Activated T-helper 2 cell treated with anti-CD3 and anti-CD28 coated beads, Interferon-gamma antibody, Interleukin-2, Interleukin-4, amounts not matched to agents 10 μg/mL and 5 μg/mL and 100 μg/mL, durations not matched to agents 14 hours and 24 hours and 36 hours (primary cell): ENCODE measurements at regions not wholly inside any gene's neighbourhood (a gene's known extent, or its start where the extent isn't known, plus 50 kb on each side); places are given as distances from the start of the nearest gene placed in this dataset.

Experiments
- DNase-seq: peaks from one replicate; pipeline ENCODE4 v3.0.0; 2021; ENCODE audit warnings: low spot score
- H3K27ac Mint-ChIP-seq: one replicate; pipeline ENCODE4 v1.8.0; 2021; ENCODE audit warnings: mixed read lengths
- H3K27me3 Mint-ChIP-seq: one replicate; pipeline ENCODE4 v1.8.0; 2021; ENCODE audit warnings: low read depth, mixed read lengths
- H3K36me3 Mint-ChIP-seq: one replicate; pipeline ENCODE4 v1.8.0; 2021; ENCODE audit warnings: low read depth, mixed read lengths
- H3K4me1 Mint-ChIP-seq: one replicate; pipeline ENCODE4 v1.8.0; 2021; ENCODE audit warnings: low read depth, mixed read lengths
- H3K4me3 Mint-ChIP-seq: one replicate; pipeline ENCODE4 v1.8.0; 2021; ENCODE audit warnings: low read depth, mild to moderate bottlenecking, moderate library complexity, mixed read lengths
- H3K9me3 Mint-ChIP-seq: one replicate; pipeline ENCODE4 v1.8.0; 2021; ENCODE audit warnings: mixed read lengths
- intact Hi-C: fragments of 100-400 bp; cut with micrococcal nuclease; formaldehyde crosslinking; loops from one replicate; pipeline ENCODE4 v1.15.1; 2023

DNA sequence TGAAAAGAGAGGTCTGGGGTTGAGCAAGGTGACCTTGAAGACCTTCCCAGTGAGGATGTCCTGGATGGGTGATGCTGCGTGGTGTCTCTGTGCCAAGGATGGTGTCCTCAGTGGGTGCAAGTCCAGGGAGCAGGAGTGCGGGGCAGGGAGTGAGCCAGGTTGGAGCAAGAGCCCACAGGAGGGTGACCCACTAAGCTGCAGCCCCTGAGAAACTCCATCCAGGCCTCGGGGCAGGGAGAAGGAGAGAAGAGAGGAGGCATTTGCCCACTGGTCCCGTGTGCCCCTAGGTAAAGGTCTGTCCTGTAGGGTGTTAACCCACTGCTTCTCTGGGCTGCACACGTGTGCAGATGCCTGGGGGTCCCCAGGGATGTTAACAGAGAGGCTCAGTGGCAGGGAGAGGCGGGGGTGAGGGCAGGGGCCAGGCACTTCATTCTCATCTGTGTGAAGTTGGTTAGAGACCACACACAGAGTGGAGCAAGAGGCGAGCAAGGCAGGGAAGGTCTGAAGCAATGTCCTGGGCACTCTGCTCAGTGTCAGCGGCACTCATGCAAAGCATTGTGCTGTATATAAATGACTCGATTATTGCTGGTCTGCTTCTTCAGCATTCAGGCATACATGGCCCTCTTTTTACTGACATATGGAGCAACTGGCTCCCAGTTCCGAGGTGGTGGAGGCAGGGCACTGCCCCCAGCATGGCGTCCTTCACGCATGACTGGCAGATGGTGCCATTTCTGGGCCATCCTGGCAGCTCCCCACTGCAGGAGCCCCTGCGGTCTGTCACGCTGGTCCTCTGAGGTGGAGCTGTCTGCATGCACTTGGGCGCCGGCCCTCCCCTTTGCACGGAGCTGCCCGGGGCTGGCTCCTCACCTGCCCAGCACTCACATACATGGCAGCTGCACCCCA lies 117.2 kb upstream of the HS6ST1 start:
- Mint-ChIP-seq H3K36me3 (no peaks in the 10 kb centered on the region), H3K9me3 (no peaks in the 10 kb centered on the region), H3K4me3 (no peak overlapping the region), H3K4me1 (peaks cover 14% of the 10 kb centered on the region), H3K27ac (no peak overlapping the region), H3K27me3 (peaks cover 28% of the 10 kb centered on the region)
- DNase-seq = no peak
- intact Hi-C loops = no loop called here

DNA sequence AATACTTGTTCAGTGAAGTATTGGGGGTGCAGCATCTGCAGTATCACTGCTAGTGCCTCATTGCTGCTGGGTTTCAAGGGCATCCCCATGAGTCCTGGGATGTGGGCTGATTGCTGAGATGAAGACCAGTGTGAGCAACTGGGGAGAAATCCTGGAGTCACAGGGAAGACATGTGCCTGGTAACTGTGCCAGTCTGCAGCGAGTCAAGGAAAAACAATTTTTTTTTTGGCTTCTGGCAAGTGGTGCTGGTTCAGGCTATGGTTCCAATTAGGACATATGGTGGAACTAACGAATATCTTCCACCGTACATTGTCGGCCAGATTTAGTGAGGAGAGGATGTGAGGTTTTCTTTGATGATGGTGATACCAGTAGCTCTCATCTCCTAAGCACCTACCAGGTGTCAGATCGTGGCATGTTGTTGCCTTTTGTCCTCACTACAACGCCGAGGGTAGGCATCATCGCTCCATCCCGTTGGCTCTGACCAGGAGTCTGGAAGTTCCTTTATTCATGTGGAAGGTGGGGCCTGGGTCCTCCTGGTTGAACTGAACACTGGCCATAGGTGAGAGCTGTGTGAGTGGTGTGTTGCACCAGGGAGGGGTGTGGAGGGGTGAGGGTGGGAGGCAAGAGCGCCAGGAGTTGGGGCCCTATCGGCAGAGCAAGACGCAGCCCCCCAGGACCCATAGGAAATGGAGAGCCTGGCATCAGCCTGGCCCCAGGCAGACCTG lies 118.0 kb upstream of the HS6ST1 start:
- no peak overlapping the region for H3K27ac Mint-ChIP-seq
- peaks cover 14% of the 10 kb centered on the region for H3K4me1 Mint-ChIP-seq
- DNase-seq = no peak
- H3K4me3 Mint-ChIP-seq = no peak overlapping the region
- H3K36me3 Mint-ChIP-seq = no peaks in the 10 kb centered on the region
- peaks cover 22% of the 10 kb centered on the region for H3K27me3 Mint-ChIP-seq
- no peaks in the 10 kb centered on the region for H3K9me3 Mint-ChIP-seq
- intact Hi-C loops = no loop called here

DNA sequence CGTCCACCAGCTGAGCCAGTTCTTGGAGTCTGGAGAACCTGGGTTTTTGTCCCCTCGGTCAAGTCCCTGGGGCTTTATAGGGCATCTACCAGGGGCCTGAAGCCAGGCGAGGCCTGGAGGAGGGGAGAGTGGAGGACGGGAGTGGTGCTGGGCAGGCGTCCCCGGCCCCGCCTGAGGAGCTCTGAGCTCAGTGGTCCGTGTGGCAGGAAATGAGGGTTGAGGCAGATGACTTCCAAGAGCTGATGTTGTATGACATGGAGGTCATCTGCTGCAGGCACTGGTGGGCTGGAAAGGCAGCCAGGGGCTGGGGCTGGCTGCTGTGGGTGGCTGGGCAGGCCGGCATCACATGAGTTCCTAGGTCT lies 118.5 kb upstream of the HS6ST1 start:
- Mint-ChIP-seq H3K36me3 (no peaks in the 10 kb centered on the region), H3K4me3 (no peak overlapping the region), H3K27ac (no peak overlapping the region), H3K4me1 (peaks cover 14% of the 10 kb centered on the region), H3K27me3 (peaks cover 18% of the 10 kb centered on the region), H3K9me3 (no peaks in the 10 kb centered on the region)
- no peak for DNase-seq
- intact Hi-C loops = no loop called here

DNA sequence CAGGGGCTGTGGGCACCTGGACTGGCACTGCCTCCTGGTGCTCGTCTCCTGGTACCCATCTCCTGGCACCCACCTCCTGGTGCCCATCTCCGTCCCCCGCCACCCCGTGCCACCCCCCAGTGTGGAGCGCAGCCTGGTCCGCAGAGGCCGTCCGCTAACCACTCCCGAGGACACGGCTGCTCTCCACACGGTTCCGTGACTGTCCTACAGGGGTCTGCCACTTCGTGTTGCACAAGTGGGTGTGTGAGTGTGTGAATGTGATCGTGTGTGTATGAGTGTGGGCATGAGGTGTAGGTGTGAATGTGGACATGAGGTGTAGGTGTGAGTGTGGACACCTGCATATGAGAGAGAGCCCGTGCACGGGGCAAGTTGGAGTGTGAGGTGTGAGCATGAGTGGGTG lies 119.4 kb upstream of the HS6ST1 start:
- Mint-ChIP-seq H3K4me3 (no peak overlapping the region), H3K36me3 (no peaks in the 10 kb centered on the region), H3K27me3 (peaks cover 15% of the 10 kb centered on the region), H3K27ac (no peak overlapping the region), H3K9me3 (no peaks in the 10 kb centered on the region), H3K4me1 (peaks cover 22% of the 10 kb centered on the region)
- no peak for DNase-seq
- intact Hi-C loops = no loop called here

DNA sequence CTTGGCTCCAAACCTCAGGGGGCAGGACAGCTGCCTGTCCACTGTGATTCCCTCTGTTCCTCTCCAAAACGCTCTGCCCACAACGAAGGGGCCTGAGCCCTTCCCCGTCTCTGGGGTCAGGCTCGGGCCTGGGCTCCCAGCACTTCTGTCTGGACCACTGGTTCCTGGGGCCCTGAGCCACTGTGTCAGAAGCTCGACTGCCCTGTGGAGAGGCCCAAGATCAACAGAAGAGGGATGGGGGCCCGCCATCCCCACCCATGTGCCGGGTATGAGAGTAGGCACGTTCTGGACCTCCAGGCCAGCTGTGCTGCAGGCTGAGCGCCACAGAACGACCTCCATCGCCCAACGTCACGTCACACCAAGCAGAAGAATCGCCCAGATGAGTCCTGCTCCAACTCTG lies 119.9 kb upstream of the HS6ST1 start:
- no peak for DNase-seq
- Mint-ChIP-seq H3K4me1 (peaks cover 23% of the 10 kb centered on the region), H3K9me3 (no peaks in the 10 kb centered on the region), H3K27ac (no peak overlapping the region), H3K27me3 (peaks cover 15% of the 10 kb centered on the region), H3K36me3 (no peaks in the 10 kb centered on the region), H3K4me3 (no peak overlapping the region)
- intact Hi-C loops = no loop called here

DNA sequence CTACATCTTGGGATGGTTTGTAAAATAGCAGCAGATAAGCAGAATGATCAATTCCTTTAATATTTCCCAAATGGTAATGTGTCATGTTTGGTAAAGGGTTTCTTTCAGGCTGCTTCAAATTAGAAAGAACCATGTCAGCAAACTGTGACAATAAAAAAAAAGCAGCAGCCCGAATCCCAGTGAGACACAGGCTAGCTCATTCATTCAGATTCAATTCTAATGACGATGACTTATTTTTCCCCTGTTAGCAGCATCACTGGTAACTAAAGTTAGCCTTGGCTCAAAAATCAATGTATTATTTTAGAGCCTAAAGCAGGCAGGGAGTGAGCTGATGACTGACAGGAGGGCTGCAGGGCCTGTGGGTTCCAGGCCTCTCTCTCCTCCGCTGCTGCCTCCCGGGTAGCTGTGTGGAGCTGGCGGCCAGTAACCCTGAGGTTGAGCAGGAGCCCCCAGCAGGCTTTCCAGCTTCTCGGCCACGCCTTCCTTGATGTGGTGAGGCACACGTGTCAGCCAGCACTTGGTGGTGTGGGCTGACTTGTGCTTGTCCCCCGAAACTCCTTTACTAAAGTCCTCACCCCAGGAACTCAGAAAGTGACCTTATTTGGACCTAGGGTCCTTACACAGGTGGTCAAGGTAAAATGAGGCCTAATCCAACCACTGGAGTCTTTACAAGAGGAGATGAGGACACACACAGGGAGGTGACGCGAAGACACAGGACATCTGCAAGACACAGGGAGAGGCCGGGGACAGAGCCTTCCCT lies 120.5 kb upstream of the HS6ST1 start:
- no peak for DNase-seq
- Mint-ChIP-seq H3K4me3 (no peak overlapping the region), H3K36me3 (no peaks in the 10 kb centered on the region), H3K27me3 (peaks cover 11% of the 10 kb centered on the region), H3K4me1 (peaks cover 19% of the 10 kb centered on the region), H3K9me3 (no peaks in the 10 kb centered on the region), H3K27ac (no peak overlapping the region)
- intact Hi-C loops = no loop called here

DNA sequence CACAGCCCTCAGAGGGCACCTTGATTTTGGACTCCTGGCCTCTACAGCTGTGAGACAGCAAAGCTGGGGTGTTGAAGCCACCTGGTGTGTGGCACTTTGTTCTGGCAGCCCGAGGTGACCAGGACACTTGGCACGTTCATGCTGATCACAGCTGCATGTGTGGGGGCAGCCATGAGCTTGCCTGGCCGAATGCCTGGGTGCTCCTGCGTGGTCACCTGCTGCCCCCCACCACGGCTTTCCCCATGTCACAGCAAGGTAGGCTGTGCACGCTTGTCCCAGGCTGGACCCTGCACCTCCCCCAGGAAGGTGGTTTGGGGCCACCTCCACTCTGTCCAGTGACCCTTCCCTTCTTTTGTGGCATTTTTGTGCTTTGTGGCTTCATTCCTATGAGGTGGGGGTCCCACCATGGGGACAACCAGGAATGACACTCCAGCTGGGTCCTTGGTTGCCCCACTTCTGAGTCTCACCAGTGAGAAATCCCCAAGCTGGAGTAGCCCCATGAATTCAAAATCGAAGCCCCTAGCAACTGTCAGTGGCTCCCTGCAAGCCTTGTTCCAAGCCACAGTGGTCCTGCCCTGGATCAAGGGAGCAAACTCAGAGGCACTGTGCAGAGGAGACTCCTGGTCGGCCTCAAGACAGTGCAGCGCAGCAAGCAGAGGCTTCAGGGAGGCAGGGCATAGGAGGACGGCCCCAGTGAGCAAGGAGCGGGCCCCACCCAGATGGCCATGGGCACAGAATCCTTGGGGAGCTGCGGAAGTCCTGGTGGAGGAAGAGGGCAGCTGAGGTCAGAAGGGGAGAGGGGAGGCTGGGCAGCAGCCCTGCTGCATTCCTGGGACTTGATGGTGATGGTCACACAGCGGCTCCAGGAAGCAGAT lies 121.4 kb upstream of the HS6ST1 start:
- no peak overlapping the region for H3K4me3 Mint-ChIP-seq
- H3K27me3 Mint-ChIP-seq = peaks cover 10% of the 10 kb centered on the region
- peaks cover 15% of the 10 kb centered on the region for H3K4me1 Mint-ChIP-seq
- H3K36me3 Mint-ChIP-seq = no peaks in the 10 kb centered on the region
- no peaks in the 10 kb centered on the region for H3K9me3 Mint-ChIP-seq
- H3K27ac Mint-ChIP-seq = no peak overlapping the region
- intact Hi-C loops = no loop called here
- no peak for DNase-seq

DNA sequence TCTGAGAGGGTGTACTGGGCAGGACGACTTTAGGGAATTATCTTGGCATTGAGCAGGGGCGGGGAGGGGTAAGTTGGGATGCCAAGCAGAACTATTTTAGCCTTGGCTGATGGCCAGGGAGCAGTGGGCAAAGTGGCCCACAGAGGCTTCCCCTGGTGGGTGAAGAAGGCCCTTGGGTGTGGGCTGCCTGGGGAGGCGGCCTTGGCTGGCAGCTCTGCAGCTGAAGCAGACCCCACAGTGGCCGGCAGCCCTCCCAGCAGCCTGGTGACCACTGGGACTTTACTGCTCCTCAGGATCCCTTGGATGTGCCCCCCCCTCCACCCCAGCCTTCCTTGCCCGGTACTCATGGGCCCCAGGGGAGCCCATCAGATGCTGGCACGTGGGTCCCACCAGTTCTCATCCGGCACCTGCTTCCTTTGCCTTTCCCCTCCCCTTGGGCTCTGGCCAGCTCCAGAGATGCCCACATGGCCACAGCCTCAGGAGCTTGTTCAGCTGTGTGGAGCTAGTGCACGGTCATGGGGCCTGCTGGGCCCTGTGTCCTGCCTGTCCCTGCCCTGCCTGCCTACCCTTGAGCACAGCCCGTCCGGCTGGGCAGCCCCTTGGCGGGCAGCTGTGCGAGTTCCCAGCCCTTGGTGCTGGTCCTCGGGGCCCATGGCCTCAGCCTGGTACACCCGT lies 122.1 kb upstream of the HS6ST1 start:
- intact Hi-C loops = no loop called here
- Mint-ChIP-seq H3K27ac (no peak overlapping the region), H3K36me3 (no peaks in the 10 kb centered on the region), H3K27me3 (peaks cover 6% of the 10 kb centered on the region), H3K9me3 (no peaks in the 10 kb centered on the region), H3K4me1 (peaks cover 15% of the 10 kb centered on the region), H3K4me3 (no peak overlapping the region)
- no peak for DNase-seq

DNA sequence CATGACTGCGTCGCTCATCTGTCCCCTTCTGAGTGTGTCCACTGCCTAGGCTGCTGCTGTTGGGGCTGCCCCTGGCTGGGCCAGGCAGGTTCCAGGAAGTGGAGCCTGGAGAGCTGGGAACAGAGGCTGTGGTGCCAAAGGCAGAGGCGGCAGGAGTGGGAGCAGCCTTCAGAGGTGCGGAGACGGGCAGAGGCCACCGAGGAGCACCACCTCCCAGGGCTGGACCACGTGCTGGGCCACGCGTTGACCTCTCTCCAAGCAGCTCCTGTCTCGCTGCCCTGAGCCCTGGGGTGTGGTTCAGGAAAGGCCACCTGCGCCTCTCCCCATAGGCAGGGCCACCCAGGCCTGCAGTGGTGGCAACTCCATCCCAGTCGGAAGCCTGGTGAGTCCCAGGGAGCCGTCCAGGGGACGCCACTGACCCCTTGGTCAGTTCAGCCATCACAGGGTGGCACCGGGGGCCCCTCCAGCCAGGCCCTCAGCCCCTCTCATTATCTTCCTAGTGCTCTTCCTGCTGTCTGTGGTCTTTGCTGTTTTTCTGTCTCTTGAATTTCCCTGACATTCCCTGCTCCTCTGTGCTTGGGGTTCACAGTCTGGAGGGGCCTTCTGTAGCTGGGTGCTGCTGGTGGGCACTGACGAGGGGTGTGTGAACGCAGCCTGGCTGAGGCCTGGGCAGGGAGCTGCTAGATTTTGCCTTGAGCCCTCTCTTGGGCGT lies 122.8 kb upstream of the HS6ST1 start:
- H3K27me3 Mint-ChIP-seq = peaks cover 5% of the 10 kb centered on the region
- peaks cover 13% of the 10 kb centered on the region for H3K4me1 Mint-ChIP-seq
- no peak overlapping the region for H3K4me3 Mint-ChIP-seq
- no peaks in the 10 kb centered on the region for H3K9me3 Mint-ChIP-seq
- H3K27ac Mint-ChIP-seq = no peak overlapping the region
- no peaks in the 10 kb centered on the region for H3K36me3 Mint-ChIP-seq
- intact Hi-C loops = no loop called here
- no peak for DNase-seq

DNA sequence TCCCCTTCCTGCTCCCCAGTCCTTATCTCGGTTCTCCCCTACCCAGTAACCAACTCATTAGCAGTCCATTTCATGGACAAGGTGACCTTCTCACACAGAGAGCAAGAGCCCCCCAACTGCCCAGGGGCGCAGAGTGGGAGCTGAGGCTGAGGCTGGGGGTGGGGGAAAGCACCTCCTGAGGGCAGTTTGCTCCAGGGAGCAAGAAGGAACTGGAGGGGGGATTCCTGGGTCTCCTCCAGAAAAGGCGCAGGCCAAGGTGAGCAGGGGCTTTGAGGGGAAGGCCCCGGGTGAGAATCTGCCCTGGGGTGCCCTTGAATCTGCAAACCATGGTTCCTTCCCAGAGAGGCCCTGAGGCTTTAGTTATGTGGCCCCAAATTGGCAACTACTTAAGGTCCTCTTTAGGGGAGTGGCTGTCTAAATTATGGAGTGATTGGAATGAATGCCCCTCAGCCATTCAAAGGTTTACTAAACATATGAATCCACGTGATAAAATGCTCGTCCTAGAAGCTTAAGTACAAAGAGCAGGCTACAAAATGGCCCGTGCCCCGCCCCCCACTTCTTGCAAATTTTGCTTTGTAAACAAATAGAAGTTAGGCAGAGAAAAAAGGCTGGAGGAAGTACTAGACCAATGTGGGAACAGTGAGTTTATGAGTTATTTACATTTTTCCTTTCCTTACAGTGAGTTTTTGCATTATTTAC lies 123.5 kb upstream of the HS6ST1 start:
- Mint-ChIP-seq H3K4me3 (no peak overlapping the region), H3K27ac (no peak overlapping the region)
- DNase-seq = no peak

DNA sequence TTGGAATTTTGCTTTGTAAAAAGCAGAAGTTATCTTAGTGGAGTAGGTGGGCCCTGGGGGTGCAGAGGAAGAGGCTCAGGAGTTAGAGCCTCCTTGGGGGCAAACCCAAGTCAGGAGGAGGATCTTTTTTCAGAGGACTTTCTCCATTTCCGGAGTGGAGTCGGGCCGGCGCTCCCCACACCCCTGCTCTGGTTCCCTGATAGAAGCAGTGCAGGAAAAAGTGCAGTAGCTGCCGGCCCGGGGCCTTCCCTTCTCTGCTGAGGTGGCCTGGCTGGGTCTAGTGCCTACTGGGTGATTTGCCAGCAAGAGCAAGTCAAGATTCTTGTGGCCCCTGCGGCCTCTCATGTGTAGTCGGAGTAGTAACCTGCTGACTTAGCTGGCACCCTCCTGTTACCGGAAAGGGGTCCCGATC lies 124.2 kb upstream of the HS6ST1 start:
- intact Hi-C loops = no loop called here
- no peaks in the 10 kb centered on the region for H3K36me3 Mint-ChIP-seq

More for the DNA sequence above, 123.5 kb upstream of the HS6ST1 start:
- intact Hi-C loops = no loop called here
- peaks cover 9% of the 10 kb centered on the region for H3K4me1 Mint-ChIP-seq
- H3K27me3 Mint-ChIP-seq = peaks cover 2% of the 10 kb centered on the region
- H3K36me3 Mint-ChIP-seq = no peaks in the 10 kb centered on the region
- no peaks in the 10 kb centered on the region for H3K9me3 Mint-ChIP-seq

More for the DNA sequence above, 124.2 kb upstream of the HS6ST1 start:
- H3K9me3 Mint-ChIP-seq = no peaks in the 10 kb centered on the region
- no peak for DNase-seq
- no peak overlapping the region for H3K27ac Mint-ChIP-seq
- H3K4me1 Mint-ChIP-seq = peaks cover 9% of the 10 kb centered on the region
- H3K27me3 Mint-ChIP-seq = peaks cover 2% of the 10 kb centered on the region
- H3K4me3 Mint-ChIP-seq = no peak overlapping the region
